Fibroblast of lung (primary cell): ENCODE measurements at regions not wholly inside any gene's neighbourhood (a gene's known extent, or its start where the extent isn't known, plus 50 kb on each side); places are given as distances from the start of the nearest gene placed in this dataset.
"Not testable (repeated sequence)": the region's sequence is repeated elsewhere in the genome, so short reads cannot be mapped to it uniquely, and the experiment has no call there.

ENCODE experiments used
- DNase-seq, 2 donors: peaks; one replicate each; pipeline versions ENCODE4 v3.0.0 to v3.0.0-alpha.2; 2010; ENCODE audit warnings: low read depth in 2 of 2
- H2AFZ ChIP-seq: 2 replicates; pipeline ENCODE4 v1.5.1; 2012; ENCODE audit warnings: low read length, control low read depth, inconsistent platforms
- H3K27ac ChIP-seq: 2 replicates; pipeline ENCODE4 v1.5.1; 2011; ENCODE audit warnings: low read length, control low read depth; ENCODE audit not compliant: insufficient read depth
- H3K27me3 ChIP-seq: 2 replicates; pipeline ENCODE4 v1.5.1; 2011; ENCODE audit warnings: mild to moderate bottlenecking, low read length; ENCODE audit not compliant: control insufficient read depth, insufficient read depth
- H3K36me3 ChIP-seq: 2 replicates; pipeline ENCODE4 v1.5.1; 2011; ENCODE audit warnings: low read length; ENCODE audit not compliant: control insufficient read depth, insufficient read depth
- H3K4me1 ChIP-seq: 2 replicates; pipeline ENCODE4 v1.5.1; 2011; ENCODE audit warnings: low read length; ENCODE audit not compliant: control insufficient read depth, insufficient read depth; ENCODE audit errors: extremely low read depth
- H3K4me2 ChIP-seq: 2 replicates; pipeline ENCODE4 v1.5.1; 2011; ENCODE audit warnings: low read length, control low read depth; ENCODE audit not compliant: insufficient read depth; ENCODE audit errors: extremely low read depth
- H3K4me3 ChIP-seq, 4 experiments: fragments of 200-600 bp in 1 of 4; sonication (generic) in 1 of 4; replicated peaks in 1 of 4; 2 replicates each; pipeline ENCODE4 v1.5.1; 2011 to 2016; ENCODE audit warnings: low read length in 4 of 4, low read depth in 3 of 4, mild to moderate bottlenecking in 3 of 4, control low read depth in 2 of 4, inconsistent platforms in 1 of 4, mixed read lengths in 1 of 4; ENCODE audit not compliant: insufficient read depth in 1 of 4; ENCODE audit errors: control extremely low read depth in 1 of 4
- H3K79me2 ChIP-seq: 2 replicates; pipeline ENCODE4 v1.5.1; 2012; ENCODE audit warnings: mild to moderate bottlenecking, low read length, inconsistent platforms; ENCODE audit not compliant: control insufficient read depth, insufficient read depth
- H3K9ac ChIP-seq: 2 replicates; pipeline ENCODE4 v1.5.1; 2011; ENCODE audit warnings: mild to moderate bottlenecking, low read length, control low read depth; ENCODE audit not compliant: insufficient read depth
- H3K9me3 ChIP-seq: 2 replicates; pipeline ENCODE4 v1.5.1; 2012; ENCODE audit warnings: low read depth, low read length; ENCODE audit not compliant: control insufficient read depth, insufficient read depth
- H4K20me1 ChIP-seq: 2 replicates; pipeline ENCODE4 v1.5.1; 2011; ENCODE audit warnings: low read length; ENCODE audit not compliant: control insufficient read depth, insufficient read depth; ENCODE audit errors: extremely low read depth
- EZH2 ChIP-seq: IDR thresholded peaks from 2 replicates; pipeline ENCODE4 v1.5.1; 2012; ENCODE audit warnings: low read length, control low read depth, mild to moderate bottlenecking; ENCODE audit errors: missing control alignments
- TF ChIP-seq, protein P1 (sequence below), 2 donors: IDR thresholded peaks in 1 of 2; conservative IDR thresholded peaks in 1 of 2; 1 replicate in 1 of 2; 2 replicates in 1 of 2; pipeline ENCODE4 v1.5.1; 2011 to 2012; ENCODE audit warnings: low read length in 2 of 2, control low read depth in 1 of 2, inconsistent platforms in 1 of 2, low read depth in 1 of 2, mild to moderate bottlenecking in 1 of 2

- H3K4me3 ChIP-seq: no peak overlapping the region
- H4K20me1 ChIP-seq: no peaks in the 10 kb centered on the region
- no peaks in the 10 kb centered on the region for H3K27me3 ChIP-seq
- no peaks in the 10 kb centered on the region for H3K79me2 ChIP-seq
- peak in 1 of 2 donors; percentile 73 for DNase-seq
- H3K9me3 ChIP-seq: no peaks in the 10 kb centered on the region
- no peak overlapping the region for H3K4me2 ChIP-seq
- H3K27ac ChIP-seq: no peak overlapping the region
- no peaks in the 10 kb centered on the region for H3K36me3 ChIP-seq
- H3K4me1 ChIP-seq: peaks cover 12% of the 10 kb centered on the region
- H2AFZ ChIP-seq: no peak overlapping the region
- TF ChIP-seq, protein P1, sequence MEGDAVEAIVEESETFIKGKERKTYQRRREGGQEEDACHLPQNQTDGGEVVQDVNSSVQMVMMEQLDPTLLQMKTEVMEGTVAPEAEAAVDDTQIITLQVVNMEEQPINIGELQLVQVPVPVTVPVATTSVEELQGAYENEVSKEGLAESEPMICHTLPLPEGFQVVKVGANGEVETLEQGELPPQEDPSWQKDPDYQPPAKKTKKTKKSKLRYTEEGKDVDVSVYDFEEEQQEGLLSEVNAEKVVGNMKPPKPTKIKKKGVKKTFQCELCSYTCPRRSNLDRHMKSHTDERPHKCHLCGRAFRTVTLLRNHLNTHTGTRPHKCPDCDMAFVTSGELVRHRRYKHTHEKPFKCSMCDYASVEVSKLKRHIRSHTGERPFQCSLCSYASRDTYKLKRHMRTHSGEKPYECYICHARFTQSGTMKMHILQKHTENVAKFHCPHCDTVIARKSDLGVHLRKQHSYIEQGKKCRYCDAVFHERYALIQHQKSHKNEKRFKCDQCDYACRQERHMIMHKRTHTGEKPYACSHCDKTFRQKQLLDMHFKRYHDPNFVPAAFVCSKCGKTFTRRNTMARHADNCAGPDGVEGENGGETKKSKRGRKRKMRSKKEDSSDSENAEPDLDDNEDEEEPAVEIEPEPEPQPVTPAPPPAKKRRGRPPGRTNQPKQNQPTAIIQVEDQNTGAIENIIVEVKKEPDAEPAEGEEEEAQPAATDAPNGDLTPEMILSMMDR (conservative IDR thresholded peaks at IDR 0.05 in 1 of 2, IDR thresholded peaks at IDR 0.05 in 1 of 2; ENCODE audit: low read depth in 1 of 2, low read length in 2 of 2): no peak
- no peak for TF ChIP-seq EZH2
- no peak overlapping the region for H3K9ac ChIP-seq
Measured at GRCh38 chrX:45619290-45619689, 418.6 kb upstream of the DIPK2B start.

DNA sequence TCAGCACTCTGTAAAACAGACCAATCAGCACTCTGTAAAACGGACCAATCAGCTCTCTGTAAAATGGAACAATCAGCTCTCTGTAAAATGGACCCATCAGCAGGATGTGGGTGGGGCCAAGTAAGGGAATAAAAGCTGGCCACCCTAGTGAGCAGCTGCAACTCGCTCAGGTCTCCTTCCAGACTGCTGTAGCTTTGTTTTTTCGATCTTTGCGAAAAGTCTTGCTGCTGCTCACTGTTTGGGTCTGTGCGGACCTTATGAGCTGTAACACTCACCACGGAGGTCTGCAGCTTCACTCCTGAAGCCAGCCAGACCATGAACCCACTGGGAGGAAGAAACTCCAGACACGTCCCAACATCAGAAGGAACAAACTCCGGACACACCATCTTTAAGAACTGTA, 414.9 kb upstream of the DIPK2B start:
- not testable (repeated sequence) for DNase-seq, H3K9me3 ChIP-seq, H3K4me1 ChIP-seq, H3K79me2 ChIP-seq, H3K27ac ChIP-seq, H3K27me3 ChIP-seq, H3K4me3 ChIP-seq, H3K4me2 ChIP-seq, H4K20me1 ChIP-seq, H2AFZ ChIP-seq, H3K9ac ChIP-seq, H3K36me3 ChIP-seq

DNA sequence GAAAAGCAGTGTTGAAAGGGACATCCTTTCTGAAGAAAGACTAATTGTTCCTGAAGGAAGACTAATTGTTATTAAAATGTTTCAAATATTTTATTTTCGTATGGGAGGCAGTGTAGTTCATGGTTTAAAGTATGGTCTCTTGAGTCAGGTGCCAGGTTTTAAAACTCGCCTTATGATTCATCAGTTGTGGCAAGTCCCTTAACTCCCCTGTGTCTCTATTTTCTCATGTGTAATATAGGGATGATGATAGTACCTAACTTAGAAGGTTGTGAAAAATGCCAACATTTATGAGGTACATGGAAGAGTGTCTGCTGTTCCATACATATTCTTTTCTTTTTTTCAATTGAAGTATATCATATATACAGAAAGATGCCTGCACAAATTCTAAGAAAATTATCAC, 414.2 kb upstream of the DIPK2B start:
- Histone ChIP-seq H3K9me3 (no peaks in the 10 kb centered on the region), H3K4me1 (no peaks in the 10 kb centered on the region), H3K79me2 (no peaks in the 10 kb centered on the region), H3K9ac (no peak overlapping the region), H3K36me3 (no peaks in the 10 kb centered on the region), H3K27ac (no peak overlapping the region), H3K27me3 (no peaks in the 10 kb centered on the region), H3K4me2 (no peak overlapping the region), H4K20me1 (no peaks in the 10 kb centered on the region), H3K4me3 (no peak overlapping the region), H2AFZ (no peak overlapping the region)
- TF ChIP-seq EZH2: no peak
- TF ChIP-seq, protein P1 (conservative IDR thresholded peaks at IDR 0.05 in 1 of 2, IDR thresholded peaks at IDR 0.05 in 1 of 2; ENCODE audit: low read depth in 1 of 2, low read length in 2 of 2): no peak
- DNase-seq: no peak
